AML-193 (cell line): ENCODE measurements at regions not wholly inside any gene's neighbourhood (a gene's known extent, or its start where the extent isn't known, plus 50 kb on each side); places are given as distances from the start of the nearest gene placed in this dataset.

ENCODE experiments used
- DNase-seq, 2 experiments: peaks; one replicate each; lab custom pipeline; 2025; lab: John Stamatoyannopoulos, UW

- no peak for DNase-seq
Observed at GRCh38 chr13:74201530-74201929, 67.3 kb upstream of the KLF12 start.

- DNase-seq: no peak
Observed at GRCh38 chr13:74200081-74200480, 65.9 kb upstream of the KLF12 start.

- no peak for DNase-seq
Observed at GRCh38 chr13:74197677-74198429, 63.6 kb upstream of the KLF12 start.

GRCh38 chr13:74194846-74195245 lies 60.6 kb upstream of the KLF12 start:
- no peak for DNase-seq

- no peak for DNase-seq
Observed at GRCh38 chr13:74193391-74193790, 59.2 kb upstream of the KLF12 start.

GRCh38 chr13:74191410-74191809 lies 57.2 kb upstream of the KLF12 start:
- no peak for DNase-seq

GRCh38 chr13:74190999-74191398 lies 56.8 kb upstream of the KLF12 start:
- DNase-seq: no peak

- DNase-seq: no peak
Observed at GRCh38 chr13:74187564-74187963, 53.4 kb upstream of the KLF12 start.

- DNase-seq: no peak
Observed at GRCh38 chr13:74184283-74184682, 50.1 kb upstream of the KLF12 start.
